BE2C (cell line): ENCODE measurements at regions not wholly inside any gene's neighbourhood (a gene's known extent, or its start where the extent isn't known, plus 50 kb on each side); places are given as distances from the start of the nearest gene placed in this dataset.
"Not testable (repeated sequence)": the region's sequence is repeated elsewhere in the genome, so short reads cannot be mapped to it uniquely, and the experiment has no call there.

ENCODE experiments used
- DNase-seq: peaks from one replicate; pipeline ENCODE4 v3.0.0-alpha.2; 2020
- H3K27me3 ChIP-seq: fragments of 250-450 bp; sonication (Bioruptor Pico); 2 replicates; pipeline ENCODE4 v1.5.1; 2020; ENCODE audit warnings: mild to moderate bottlenecking
- H3K36me3 ChIP-seq: fragments of 250-450 bp; sonication (Bioruptor Pico); 2 replicates; pipeline ENCODE4 v1.5.1; 2020; ENCODE audit warnings: mild to moderate bottlenecking
- H3K4me1 ChIP-seq: fragments of 250-450 bp; sonication (Bioruptor Pico); 2 replicates; pipeline ENCODE4 v1.5.1; 2020
- H3K4me3 ChIP-seq: 2 replicates; pipeline ENCODE4 v1.5.1; 2011; ENCODE audit warnings: low read depth, low read length
- H3K9me3 ChIP-seq: fragments of 250-450 bp; sonication (Bioruptor Pico); 2 replicates; pipeline ENCODE4 v1.5.1; 2020
- CTCF ChIP-seq: IDR thresholded peaks from 2 replicates; pipeline ENCODE4 v1.5.1; 2012; ENCODE audit warnings: mild to moderate bottlenecking, low read depth, low read length

- peak; percentile 20; the same call in 1 of the 2 replicates for TF ChIP-seq CTCF
Measured at GRCh38 chr14:37890095-37890494, 294.7 kb downstream of the TTC6 start.

GRCh38 chr14:37891500-37891899, 296.1 kb downstream of the TTC6 start:
- not testable (repeated sequence) for H3K4me1 ChIP-seq, H3K4me3 ChIP-seq, DNase-seq, H3K27me3 ChIP-seq, H3K9me3 ChIP-seq, H3K36me3 ChIP-seq

More at GRCh38 chr14:37890095-37890494, 294.7 kb downstream of the TTC6 start:
- no peaks in the 10 kb centered on the region for H3K9me3 ChIP-seq
- H3K4me3 ChIP-seq = no peak overlapping the region
- no peaks in the 10 kb centered on the region for H3K27me3 ChIP-seq
- peaks cover 6% of the 10 kb centered on the region for H3K4me1 ChIP-seq
- DNase-seq = no peak
- no peaks in the 10 kb centered on the region for H3K36me3 ChIP-seq

GRCh38 chr14:37894463-37894862, 299.0 kb downstream of the TTC6 start:
- no peaks in the 10 kb centered on the region; the same call in 1 of the 2 replicates for H3K4me1 ChIP-seq
- TF ChIP-seq CTCF = no peak
- DNase-seq = no peak

GRCh38 chr14:37899365-37899764, 303.9 kb downstream of the TTC6 start:
- Histone ChIP-seq H3K9me3 (no peaks in the 10 kb centered on the region), H3K4me3 (no peak overlapping the region), H3K4me1 (no peaks in the 10 kb centered on the region; the same call in 1 of the 2 replicates), H3K27me3 (no peaks in the 10 kb centered on the region), H3K36me3 (no peaks in the 10 kb centered on the region)
- no peak for DNase-seq
- no peak for TF ChIP-seq CTCF

More at GRCh38 chr14:37894463-37894862, 299.0 kb downstream of the TTC6 start:
- Histone ChIP-seq H3K4me3 (no peak overlapping the region), H3K9me3 (no peaks in the 10 kb centered on the region), H3K27me3 (no peaks in the 10 kb centered on the region), H3K36me3 (no peaks in the 10 kb centered on the region)

- DNase-seq = no peak
- Histone ChIP-seq H3K9me3 (no peaks in the 10 kb centered on the region), H3K4me3 (no peak overlapping the region), H3K4me1 (no peaks in the 10 kb centered on the region; the same call in 1 of the 2 replicates), H3K27me3 (no peaks in the 10 kb centered on the region), H3K36me3 (no peaks in the 10 kb centered on the region)
- TF ChIP-seq CTCF = no peak
Measured at GRCh38 chr14:37900561-37900960, 305.1 kb downstream of the TTC6 start.

GRCh38 chr14:37901978-37902377, 305.7 kb upstream of the SSTR1 start:
- H3K27me3 ChIP-seq = no peaks in the 10 kb centered on the region
- no peaks in the 10 kb centered on the region for H3K9me3 ChIP-seq
- H3K4me1 ChIP-seq = no peaks in the 10 kb centered on the region; the same call in 1 of the 2 replicates
- no peak overlapping the region for H3K4me3 ChIP-seq
- no peaks in the 10 kb centered on the region for H3K36me3 ChIP-seq
- no peak for DNase-seq
- no peak for TF ChIP-seq CTCF
